ENCODE measurements at regions not wholly inside any gene's neighbourhood (a gene's known extent, or its start where the extent isn't known, plus 50 kb on each side); places are given as distances from the start of the nearest gene placed in this dataset.

DNA sequence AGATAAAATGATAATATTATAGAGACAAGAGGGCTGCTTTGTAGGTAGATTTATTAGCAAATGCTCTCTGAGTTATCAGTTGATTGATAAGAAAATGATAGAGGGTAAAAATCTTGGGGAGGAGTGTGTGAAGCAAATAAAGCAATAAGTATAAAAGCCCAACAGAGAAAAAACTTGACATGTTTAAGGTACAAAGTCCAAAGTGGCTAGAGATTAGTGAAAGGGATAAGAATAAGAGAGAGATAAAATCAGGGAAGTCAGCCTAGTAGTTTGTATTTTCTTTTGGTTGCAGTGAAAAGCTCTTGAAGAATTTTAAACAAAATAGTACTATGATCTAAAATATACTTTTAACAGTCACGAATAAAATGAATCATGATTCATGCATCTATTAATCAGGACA is 246.2 kb upstream of the LRIG3 start:
- H3K4me3 Mint-ChIP-seq (ENCODE audit: unreplicated experiment): peak overlapping the region; percentile 8
- ChIA-PET POLR2A (no interaction called here), CTCF (no interaction called here)
- Histone ChIP-seq H3K4me1 (peaks cover 19% of the 10 kb centered on the region), H3K27me3 (replicated peaks; ENCODE audit: control insufficient read depth, insufficient read depth, low read length) (no peaks in the 10 kb centered on the region), H3K36me3 (ENCODE audit: control insufficient read depth, insufficient read depth, low read length) (no peaks in the 10 kb centered on the region), H3K4me3 (ENCODE audit: low read depth, low read length) (no peak overlapping the region), H3K9me3 (no peaks in the 10 kb centered on the region; the same call in 1 of the 2 replicates)
- H3K36me3 Mint-ChIP-seq (ENCODE audit: insufficient read depth, unreplicated experiment): no peaks in the 10 kb centered on the region
- no peaks in the 10 kb centered on the region for H3K27me3 Mint-ChIP-seq (ENCODE audit: insufficient read depth, unreplicated experiment)
- peaks cover 14% of the 10 kb centered on the region for H3K4me1 Mint-ChIP-seq (ENCODE audit: low read depth, unreplicated experiment)
- intact Hi-C loops (cut with micrococcal nuclease; ENCODE audit: unreplicated experiment): loop anchor here (1.0 to 5.0 kb wide), 3 partner anchors 202 to 819 kb away; no protein-coding TSS in a partner anchor
- BruUV-seq (replicated peaks): no TSS peak
- peak in 1 of 2 experiments; percentile 17 for DNase-seq
- H3K27ac Mint-ChIP-seq (ENCODE audit: unreplicated experiment): no peak overlapping the region
- H3K9me3 Mint-ChIP-seq (ENCODE audit: unreplicated experiment): no peaks in the 10 kb centered on the region
- TF ChIP-seq, protein P1, sequence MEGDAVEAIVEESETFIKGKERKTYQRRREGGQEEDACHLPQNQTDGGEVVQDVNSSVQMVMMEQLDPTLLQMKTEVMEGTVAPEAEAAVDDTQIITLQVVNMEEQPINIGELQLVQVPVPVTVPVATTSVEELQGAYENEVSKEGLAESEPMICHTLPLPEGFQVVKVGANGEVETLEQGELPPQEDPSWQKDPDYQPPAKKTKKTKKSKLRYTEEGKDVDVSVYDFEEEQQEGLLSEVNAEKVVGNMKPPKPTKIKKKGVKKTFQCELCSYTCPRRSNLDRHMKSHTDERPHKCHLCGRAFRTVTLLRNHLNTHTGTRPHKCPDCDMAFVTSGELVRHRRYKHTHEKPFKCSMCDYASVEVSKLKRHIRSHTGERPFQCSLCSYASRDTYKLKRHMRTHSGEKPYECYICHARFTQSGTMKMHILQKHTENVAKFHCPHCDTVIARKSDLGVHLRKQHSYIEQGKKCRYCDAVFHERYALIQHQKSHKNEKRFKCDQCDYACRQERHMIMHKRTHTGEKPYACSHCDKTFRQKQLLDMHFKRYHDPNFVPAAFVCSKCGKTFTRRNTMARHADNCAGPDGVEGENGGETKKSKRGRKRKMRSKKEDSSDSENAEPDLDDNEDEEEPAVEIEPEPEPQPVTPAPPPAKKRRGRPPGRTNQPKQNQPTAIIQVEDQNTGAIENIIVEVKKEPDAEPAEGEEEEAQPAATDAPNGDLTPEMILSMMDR (IDR thresholded peaks at IDR 0.05; ENCODE audit: insufficient read depth in 1 of 2, low read depth in 1 of 2, low read length in 1 of 2, severe bottlenecking in 1 of 2, unreplicated experiment in 1 of 2): no peak

DNA sequence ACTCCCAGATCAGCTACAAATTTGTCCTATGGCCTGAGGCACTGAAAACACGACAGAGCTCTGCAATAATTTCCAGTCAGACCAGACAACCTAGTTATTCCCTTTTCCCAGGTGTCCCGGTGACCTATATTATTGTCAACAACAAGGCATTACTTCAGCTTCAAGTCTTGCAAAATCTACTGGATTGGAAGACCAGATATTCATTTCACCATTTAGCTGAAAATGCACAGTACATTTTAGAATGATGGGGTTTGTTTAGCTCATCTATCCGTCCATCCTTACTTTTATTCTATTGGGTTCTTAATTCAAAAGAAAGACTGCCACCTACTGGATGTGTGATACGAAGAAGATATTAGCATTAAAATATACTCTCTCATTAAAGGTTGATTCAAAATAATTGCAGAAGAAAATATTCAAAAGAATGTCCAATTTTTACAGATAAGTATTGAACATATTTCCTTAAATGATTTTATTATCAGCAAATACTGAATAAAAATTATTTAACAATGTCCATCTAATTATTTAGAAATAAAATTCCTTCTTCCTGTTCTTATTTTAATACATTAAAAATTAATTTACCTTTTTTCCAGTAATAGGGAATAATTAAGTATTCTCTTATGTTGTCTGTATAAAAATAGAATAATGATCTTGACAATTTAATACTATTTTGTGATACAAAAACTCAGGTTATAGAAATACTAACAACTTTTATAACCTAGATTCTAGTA is 244.9 kb upstream of the LRIG3 start:
- Histone ChIP-seq H3K27me3 (replicated peaks; ENCODE audit: control insufficient read depth, insufficient read depth, low read length) (no peaks in the 10 kb centered on the region), H3K4me3 (ENCODE audit: low read depth, low read length) (no peak overlapping the region), H3K4me1 (peaks cover 19% of the 10 kb centered on the region), H3K9me3 (no peaks in the 10 kb centered on the region; the same call in 1 of the 2 replicates), H3K36me3 (ENCODE audit: control insufficient read depth, insufficient read depth, low read length) (no peaks in the 10 kb centered on the region)
- Mint-ChIP-seq H3K36me3 (ENCODE audit: insufficient read depth, unreplicated experiment) (no peaks in the 10 kb centered on the region), H3K4me3 (ENCODE audit: unreplicated experiment) (no peak overlapping the region), H3K27ac (ENCODE audit: unreplicated experiment) (no peak overlapping the region), H3K9me3 (ENCODE audit: unreplicated experiment) (no peaks in the 10 kb centered on the region), H3K27me3 (ENCODE audit: insufficient read depth, unreplicated experiment) (no peaks in the 10 kb centered on the region), H3K4me1 (ENCODE audit: low read depth, unreplicated experiment) (peaks cover 14% of the 10 kb centered on the region)
- peak in 1 of 2 experiments; percentile 32 for DNase-seq
- TF ChIP-seq, protein P1 (IDR thresholded peaks at IDR 0.05; ENCODE audit: insufficient read depth in 1 of 2, low read depth in 1 of 2, low read length in 1 of 2, severe bottlenecking in 1 of 2, unreplicated experiment in 1 of 2): peak in 1 of 2 experiments; percentile 31
- intact Hi-C loops (cut with micrococcal nuclease; ENCODE audit: unreplicated experiment): loop anchor here (1.0 to 5.0 kb wide), 3 partner anchors 52 to 818 kb away; no protein-coding TSS in a partner anchor
- POLR2A ChIA-PET: no interaction called here
- CTCF ChIA-PET: interaction anchor here (1.0 kb wide), 1 partner anchor 624 kb away, joined by 3 read pairs; no protein-coding TSS in a partner anchor
- no TSS peak for BruUV-seq (replicated peaks)

DNA sequence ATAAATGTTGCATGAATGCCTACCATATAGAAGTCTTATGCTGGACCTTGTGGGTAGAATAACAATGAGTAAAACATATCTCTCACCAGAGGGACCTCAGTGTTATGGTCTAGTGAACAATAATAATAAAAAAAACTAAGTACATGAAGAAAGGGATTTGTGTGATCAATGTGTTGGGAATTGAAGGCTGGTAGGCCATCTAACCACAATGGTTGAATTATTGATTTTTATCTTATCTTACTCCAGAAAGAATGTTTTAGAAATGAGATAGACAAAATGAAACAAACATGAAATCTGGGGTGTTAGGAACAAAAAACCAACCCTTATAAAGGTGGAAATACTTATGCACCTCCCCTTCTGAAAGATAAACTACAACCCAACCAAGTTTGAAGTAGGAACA is 243.9 kb upstream of the LRIG3 start:
- Histone ChIP-seq H3K9me3 (no peaks in the 10 kb centered on the region; the same call in 1 of the 2 replicates), H3K36me3 (ENCODE audit: control insufficient read depth, insufficient read depth, low read length) (no peaks in the 10 kb centered on the region), H3K27me3 (replicated peaks; ENCODE audit: control insufficient read depth, insufficient read depth, low read length) (no peaks in the 10 kb centered on the region), H3K4me3 (ENCODE audit: low read depth, low read length) (no peak overlapping the region), H3K4me1 (peaks cover 19% of the 10 kb centered on the region)
- intact Hi-C loops (cut with micrococcal nuclease; ENCODE audit: unreplicated experiment): no loop called here
- TF ChIP-seq, protein P1 (IDR thresholded peaks at IDR 0.05; ENCODE audit: insufficient read depth in 1 of 2, low read depth in 1 of 2, low read length in 1 of 2, severe bottlenecking in 1 of 2, unreplicated experiment in 1 of 2): no peak
- ChIA-PET CTCF (no interaction called here), POLR2A (no interaction called here)
- Mint-ChIP-seq H3K9me3 (ENCODE audit: unreplicated experiment) (no peaks in the 10 kb centered on the region), H3K36me3 (ENCODE audit: insufficient read depth, unreplicated experiment) (no peaks in the 10 kb centered on the region), H3K27me3 (ENCODE audit: insufficient read depth, unreplicated experiment) (no peaks in the 10 kb centered on the region), H3K4me3 (ENCODE audit: unreplicated experiment) (no peak overlapping the region), H3K27ac (ENCODE audit: unreplicated experiment) (no peak overlapping the region), H3K4me1 (ENCODE audit: low read depth, unreplicated experiment) (peaks cover 14% of the 10 kb centered on the region)
- no peak for DNase-seq
- BruUV-seq (replicated peaks): no TSS peak

Data from Caco-2 (cell line).